ENCODE measurements at regions not wholly inside any gene's neighbourhood (a gene's known extent, or its start where the extent isn't known, plus 50 kb on each side); places are given as distances from the start of the nearest gene placed in this dataset.

DNA sequence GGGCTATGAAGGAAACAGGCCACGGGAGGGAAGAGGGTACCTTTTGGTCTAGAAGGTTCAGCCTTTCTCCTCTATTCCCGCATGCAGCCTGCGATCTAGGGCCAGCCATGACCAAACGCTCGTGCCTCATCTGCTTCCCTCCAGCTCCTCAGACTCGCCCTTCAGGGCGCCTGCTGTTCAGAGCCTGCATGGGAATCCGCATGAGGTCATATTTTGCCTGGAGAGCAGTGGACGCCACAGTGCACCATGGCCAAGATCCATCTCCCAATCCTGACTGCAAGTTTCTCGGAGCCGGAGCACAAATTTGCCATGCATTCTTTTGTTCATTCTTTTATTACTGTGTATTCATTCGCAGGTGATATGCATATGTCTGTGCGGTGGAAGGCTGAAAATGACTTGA is 608.1 kb downstream of the QKI start:
- TF ChIP-seq, protein P1, sequence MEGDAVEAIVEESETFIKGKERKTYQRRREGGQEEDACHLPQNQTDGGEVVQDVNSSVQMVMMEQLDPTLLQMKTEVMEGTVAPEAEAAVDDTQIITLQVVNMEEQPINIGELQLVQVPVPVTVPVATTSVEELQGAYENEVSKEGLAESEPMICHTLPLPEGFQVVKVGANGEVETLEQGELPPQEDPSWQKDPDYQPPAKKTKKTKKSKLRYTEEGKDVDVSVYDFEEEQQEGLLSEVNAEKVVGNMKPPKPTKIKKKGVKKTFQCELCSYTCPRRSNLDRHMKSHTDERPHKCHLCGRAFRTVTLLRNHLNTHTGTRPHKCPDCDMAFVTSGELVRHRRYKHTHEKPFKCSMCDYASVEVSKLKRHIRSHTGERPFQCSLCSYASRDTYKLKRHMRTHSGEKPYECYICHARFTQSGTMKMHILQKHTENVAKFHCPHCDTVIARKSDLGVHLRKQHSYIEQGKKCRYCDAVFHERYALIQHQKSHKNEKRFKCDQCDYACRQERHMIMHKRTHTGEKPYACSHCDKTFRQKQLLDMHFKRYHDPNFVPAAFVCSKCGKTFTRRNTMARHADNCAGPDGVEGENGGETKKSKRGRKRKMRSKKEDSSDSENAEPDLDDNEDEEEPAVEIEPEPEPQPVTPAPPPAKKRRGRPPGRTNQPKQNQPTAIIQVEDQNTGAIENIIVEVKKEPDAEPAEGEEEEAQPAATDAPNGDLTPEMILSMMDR (IDR thresholded peaks at IDR 0.05; ENCODE audit: low read depth, low read length, missing control alignments): no peak
- no peak for DNase-seq (ENCODE audit: extremely low read depth, low read depth)
- no peak overlapping the region for H3K4me3 ChIP-seq (replicated peaks; ENCODE audit: low read depth, low read length)

DNA sequence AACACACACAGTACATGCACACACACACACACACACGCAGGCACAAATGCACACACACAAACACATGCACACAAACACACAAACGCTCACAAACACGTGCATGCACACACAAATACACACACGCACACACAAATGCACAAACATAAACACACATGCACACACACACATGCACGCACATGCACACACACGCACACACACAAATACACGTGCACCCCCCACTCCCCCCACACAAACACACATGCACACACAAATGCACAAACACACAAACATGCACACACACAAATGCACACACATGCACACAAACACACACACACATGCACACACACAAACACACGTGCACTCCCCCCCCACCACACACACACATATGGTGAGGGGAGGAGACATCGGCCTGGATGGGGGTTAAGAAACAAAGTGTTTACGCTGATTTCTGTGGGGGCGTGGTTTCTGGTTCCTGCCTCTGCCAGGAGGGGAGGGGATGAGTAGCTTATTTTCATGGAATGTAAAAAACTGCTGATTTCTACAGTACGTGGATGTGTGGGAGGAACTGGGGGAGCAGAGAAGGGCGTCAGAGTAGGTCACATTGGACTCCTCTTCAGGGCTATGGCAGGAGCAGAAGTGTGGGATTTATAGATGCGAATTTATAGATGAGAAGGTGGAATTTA is 607.2 kb downstream of the QKI start:
- DNase-seq (ENCODE audit: extremely low read depth, low read depth): no peak
- no peak overlapping the region for H3K4me3 ChIP-seq (replicated peaks; ENCODE audit: low read depth, low read length)
- TF ChIP-seq, protein P1 (IDR thresholded peaks at IDR 0.05; ENCODE audit: low read depth, low read length, missing control alignments): no peak

DNA sequence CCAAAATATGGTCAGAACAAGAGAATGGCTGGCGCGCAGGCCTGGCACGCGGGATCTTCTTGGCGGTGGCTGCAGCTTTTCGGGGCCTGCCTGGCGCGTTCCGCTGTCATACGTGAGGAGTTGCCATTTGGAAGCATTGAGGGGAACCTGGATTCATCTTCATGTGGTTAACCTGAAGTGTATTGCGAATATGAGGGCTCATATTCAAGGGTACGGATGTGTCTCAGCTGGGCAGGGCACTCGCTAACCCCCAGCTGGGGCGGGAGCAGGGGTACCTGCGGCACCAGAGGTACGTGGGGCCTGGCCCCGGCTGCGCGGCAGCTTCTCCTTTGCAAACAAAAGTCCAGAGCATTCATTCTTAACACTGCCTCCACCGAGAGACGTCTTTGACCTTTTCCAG is 605.6 kb downstream of the QKI start:
- H3K4me3 ChIP-seq (replicated peaks; ENCODE audit: low read depth, low read length): no peak overlapping the region
- TF ChIP-seq, protein P1 (IDR thresholded peaks at IDR 0.05; ENCODE audit: low read depth, low read length, missing control alignments): no peak
- DNase-seq (ENCODE audit: extremely low read depth, low read depth): no peak

DNA sequence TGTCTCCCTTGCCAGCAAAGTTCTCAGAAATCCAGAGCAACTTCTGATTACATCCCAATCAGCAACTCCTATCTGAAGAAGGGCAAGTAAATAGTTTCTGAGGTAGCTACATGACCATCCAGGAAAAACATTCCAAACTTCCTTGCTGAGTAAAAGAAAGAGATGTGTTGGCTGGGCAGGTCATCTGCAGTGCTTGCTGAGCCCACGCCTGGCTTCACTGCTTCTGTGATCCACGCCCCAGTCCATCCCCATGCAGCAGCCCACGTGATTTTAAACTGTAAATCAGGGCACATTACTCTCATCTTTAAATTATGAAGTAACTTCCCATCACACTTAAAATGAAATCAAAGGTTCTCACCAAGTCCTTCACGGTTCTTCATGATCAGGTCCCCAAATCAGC is 603.6 kb downstream of the QKI start:
- no peak overlapping the region for H3K4me3 ChIP-seq (replicated peaks; ENCODE audit: low read depth, low read length)
- no peak for DNase-seq (ENCODE audit: extremely low read depth, low read depth)
- TF ChIP-seq, protein P1 (IDR thresholded peaks at IDR 0.05; ENCODE audit: low read depth, low read length, missing control alignments): no peak

DNA sequence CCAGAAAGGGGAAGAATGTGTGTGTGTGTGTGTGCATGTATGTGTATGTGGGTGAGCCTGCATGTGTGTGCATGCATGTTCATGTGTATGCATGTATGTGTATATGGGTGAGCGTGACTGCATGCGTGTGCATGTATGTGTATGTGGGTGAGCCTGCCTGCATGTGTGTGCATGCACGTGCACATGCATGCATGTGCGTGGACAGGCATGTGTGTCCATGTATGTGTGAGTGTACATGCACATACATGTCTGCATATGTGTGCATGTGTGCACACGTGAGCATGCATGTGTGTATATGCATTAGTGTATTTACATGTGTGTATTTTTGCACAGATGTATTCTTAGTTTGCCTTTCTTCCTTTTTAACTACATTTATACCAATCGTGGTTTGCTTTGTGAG is 601.5 kb downstream of the QKI start:
- TF ChIP-seq, protein P1 (IDR thresholded peaks at IDR 0.05; ENCODE audit: low read depth, low read length, missing control alignments): no peak
- no peak overlapping the region for H3K4me3 ChIP-seq (replicated peaks; ENCODE audit: low read depth, low read length)
- no peak for DNase-seq (ENCODE audit: extremely low read depth, low read depth)

DNA sequence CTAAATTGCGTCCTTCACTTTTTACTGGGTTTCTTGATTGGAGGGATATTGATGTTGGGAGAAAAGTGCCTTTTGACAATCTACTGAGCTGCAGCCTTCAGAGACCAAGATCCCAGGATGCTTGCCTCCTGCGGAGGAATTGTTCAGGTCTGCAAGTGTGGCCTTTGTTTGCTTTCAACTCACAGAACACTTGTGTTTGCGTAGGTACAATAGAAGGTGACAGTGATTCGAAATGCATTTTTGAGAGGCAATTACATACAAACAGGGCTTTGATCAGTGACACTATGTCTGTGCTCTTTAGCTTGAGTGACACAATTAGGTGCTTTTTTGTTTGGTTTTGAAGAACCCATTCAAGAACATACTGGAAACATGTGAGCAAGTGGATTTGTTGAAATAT is 600.6 kb downstream of the QKI start:
- TF ChIP-seq, protein P1 (IDR thresholded peaks at IDR 0.05; ENCODE audit: low read depth, low read length, missing control alignments): no peak
- no peak for DNase-seq (ENCODE audit: extremely low read depth, low read depth)
- no peak overlapping the region for H3K4me3 ChIP-seq (replicated peaks; ENCODE audit: low read depth, low read length)

Data from HFF-Myc (cell line).